ENCODE measurements at regions not wholly inside any gene's neighbourhood (a gene's known extent, or its start where the extent isn't known, plus 50 kb on each side); places are given as distances from the start of the nearest gene placed in this dataset.

DNA sequence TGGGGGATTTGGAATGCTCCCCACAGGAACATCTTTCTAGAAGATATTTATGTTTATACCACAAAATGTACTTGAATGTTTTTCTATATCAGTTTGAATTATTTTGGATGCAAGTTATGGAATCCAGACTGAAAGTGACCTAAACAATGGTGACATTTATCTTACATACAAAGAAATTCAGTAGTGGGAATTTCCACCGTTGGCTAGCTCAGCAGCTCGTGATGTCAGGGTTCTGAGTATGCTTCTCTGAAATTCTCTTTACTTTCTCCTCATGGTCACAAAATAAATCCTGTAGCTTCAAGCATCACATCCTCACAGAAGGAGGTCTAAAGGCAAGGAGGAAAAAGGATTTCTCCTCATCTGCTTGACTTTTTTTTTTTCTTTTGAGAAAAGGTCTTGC, 105.3 kb downstream of the AKAIN1 start:
- no peak for DNase-seq

DNA sequence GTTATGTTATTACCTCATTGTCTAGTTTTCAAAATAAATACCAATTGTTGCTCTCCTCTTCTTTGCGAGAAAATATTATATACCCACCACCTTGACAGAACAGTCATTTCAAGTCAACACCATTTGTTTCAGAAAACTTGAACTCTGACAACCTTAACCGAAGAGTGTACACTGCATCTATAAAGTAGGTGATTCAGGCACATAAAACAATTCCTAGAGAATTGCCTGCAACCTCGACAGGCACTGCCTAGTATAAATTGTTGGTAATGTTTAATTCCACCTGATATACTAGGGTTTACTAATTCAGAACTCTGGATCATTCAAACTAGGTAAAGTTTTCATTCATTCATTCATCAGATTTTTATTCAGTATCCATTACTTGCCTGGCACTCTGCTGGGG, 121.8 kb downstream of the AKAIN1 start:
- DNase-seq, result no peak

DNA sequence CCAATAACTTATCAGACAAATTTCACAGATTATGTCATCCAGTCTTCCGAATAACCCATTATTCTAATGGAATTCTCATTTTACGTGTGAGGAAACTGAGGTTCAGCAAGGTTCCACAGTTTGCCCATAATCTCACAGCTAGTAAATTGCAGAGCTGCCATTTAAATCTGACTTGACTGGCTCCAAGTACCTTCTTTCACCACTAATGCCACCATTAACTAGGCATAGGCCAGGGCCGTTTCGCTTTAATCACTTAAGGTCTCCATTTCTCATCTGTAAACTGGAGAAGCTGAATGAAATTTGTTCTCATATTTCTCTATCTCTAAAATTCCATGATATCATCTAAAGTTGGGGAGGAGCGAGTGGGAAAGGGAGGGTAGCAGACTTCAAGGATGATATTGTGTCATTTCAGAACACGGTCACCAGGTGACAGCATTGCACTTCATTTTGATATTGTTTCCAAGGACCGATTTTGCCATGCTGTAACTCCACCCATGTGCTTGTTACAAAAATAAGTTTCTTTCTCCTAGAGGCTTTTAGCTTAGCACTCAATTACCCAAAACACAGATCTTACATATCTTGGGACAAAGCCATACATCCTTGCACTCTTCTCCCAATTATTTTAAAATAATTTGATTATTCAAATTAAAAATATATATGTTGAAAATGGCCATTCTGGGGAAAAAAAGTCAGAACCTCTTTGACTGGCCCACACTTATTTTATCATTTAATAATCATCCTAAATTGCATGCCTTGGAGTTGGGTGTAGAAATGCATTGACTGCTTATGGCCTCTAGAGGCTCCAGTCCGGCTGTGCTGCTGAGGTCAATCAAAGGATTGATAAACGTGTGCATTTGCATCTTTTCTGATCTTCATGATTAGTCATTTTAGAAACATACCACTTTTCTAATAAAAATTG, 123.8 kb downstream of the AKAIN1 start:
- peak; percentile 65 for DNase-seq

DNA sequence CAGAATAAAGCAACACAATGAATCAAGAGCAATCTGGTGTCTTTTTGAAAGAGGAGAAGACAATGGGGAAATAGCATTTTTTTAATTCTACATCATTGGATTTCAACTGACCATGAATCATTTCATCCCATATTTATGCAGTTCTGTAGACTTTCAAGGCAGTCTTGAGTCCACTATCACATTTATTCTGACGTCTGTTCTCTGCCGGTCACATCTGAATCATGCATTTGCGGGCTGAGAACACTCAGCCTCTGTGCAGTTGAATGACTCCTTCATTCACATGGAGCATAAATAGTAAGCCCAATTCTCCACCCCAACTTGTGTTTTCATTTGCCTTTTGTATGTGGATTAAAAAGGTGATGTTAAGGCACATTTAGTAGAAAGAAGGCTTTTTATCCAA, 128.2 kb downstream of the AKAIN1 start:
- DNase-seq, result no peak

DNA sequence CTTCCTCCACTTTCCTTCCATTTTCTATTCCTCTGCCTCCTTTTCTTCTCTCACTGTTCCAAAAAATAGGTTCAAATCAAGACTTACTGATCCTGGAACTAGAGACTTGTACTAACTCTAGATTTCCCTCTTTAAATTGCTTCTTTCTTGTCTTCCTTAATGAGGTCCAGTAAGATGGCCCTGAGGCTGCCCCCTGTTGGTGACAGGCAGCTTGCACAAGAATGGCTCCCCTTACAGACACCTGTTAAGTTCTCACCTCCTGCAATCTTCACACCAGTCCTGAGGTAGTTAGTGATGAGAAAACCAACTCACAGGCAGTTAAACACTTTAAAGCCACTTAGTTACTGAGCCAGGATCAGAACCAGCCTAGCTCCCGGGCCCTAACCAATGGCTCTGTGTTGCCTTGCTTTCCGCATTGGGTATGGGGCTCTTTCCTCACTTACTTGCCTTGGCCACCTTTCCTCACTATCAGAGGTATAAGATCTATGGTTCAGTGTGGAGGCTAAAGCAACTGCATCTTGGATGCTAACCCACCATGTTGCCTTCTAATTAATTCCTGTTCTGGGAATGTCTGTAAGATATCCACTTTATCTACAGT, 130.6 kb downstream of the AKAIN1 start:
- peak; percentile 14 for DNase-seq

DNA sequence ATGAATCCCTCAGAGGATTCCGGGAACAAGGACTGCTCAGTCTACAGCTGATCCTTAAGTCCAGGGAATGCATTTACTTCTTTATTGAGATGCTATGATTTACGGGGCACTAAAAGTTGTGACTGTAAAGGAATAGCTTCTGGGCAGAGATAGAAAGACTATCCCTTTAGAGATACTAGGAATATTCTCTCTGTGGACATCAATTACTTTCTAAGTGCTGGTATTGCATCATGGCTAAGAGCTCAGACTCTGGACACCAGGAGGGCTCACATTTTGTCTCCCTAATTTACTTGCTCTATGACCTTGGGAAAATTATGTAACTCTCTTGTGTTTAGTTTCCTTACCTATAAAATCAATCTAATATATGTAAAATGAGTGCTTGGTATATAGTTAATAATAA, 131.4 kb downstream of the AKAIN1 start:
- no peak for DNase-seq

DNA sequence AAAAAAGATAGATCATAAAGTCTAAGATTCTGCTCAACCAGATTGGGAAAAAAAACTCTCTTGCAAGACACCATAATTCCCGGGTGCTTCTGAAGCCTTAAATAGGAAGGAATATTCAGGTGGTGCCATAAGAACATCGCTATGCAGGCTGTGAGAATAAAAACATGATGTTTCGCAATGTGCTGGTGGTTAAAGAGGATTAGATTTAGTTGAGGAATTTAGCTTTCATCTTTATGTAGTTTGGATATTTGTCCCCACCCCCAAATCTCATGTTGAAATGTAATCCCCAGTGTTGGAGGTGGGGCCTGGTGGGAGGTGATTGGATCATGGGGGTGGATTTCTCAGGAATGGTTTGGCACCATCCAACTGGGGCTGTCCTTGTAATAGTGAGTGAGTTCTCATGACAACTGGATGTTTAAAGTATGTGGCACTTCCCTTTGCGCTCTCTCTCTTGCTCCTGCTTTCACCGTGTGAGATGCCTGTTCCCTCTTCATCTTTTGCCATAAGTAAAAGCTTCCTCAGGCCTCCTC, 132.2 kb downstream of the AKAIN1 start:
- no peak for DNase-seq

DNA sequence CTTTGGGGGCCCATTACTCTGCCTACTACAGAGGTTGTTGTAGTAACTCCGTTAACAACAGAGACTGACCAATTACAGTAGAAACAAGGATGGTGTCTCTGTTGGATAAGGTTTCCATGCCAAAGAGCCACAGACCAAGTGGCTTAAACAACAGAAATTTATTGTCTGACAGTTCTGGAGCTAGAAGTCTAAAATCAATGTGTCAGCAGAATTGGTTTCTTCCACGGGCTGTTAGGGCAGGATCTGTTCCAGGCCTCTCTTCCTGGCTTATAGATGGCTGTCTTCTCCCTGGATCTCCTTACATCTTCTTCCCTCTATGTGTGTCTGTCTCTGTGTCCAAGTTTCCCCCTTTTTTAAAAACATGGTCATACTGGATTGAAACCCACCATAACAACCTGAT, 135.3 kb downstream of the AKAIN1 start:
- no peak for DNase-seq

- no peak for DNase-seq
Measured at GRCh38 chr18:5060543-5060942, 136.5 kb downstream of the AKAIN1 start.

DNA sequence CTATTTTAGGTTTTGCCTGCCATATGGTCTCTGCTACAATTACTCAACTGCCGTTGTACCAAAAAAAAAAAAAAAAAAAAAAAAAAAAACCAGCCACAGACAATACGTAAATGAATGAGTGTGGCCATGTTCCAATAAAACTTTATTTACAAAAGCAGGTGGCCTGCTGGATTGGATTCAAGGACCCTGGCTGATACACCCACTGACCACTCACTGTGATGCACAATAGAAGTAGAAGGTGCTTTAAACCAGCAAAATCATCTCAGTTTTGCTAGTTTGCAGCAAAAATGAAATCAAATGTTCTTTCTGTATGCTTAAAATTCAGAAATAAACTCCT, 137.4 kb downstream of the AKAIN1 start:
- DNase-seq, result no peak

DNA sequence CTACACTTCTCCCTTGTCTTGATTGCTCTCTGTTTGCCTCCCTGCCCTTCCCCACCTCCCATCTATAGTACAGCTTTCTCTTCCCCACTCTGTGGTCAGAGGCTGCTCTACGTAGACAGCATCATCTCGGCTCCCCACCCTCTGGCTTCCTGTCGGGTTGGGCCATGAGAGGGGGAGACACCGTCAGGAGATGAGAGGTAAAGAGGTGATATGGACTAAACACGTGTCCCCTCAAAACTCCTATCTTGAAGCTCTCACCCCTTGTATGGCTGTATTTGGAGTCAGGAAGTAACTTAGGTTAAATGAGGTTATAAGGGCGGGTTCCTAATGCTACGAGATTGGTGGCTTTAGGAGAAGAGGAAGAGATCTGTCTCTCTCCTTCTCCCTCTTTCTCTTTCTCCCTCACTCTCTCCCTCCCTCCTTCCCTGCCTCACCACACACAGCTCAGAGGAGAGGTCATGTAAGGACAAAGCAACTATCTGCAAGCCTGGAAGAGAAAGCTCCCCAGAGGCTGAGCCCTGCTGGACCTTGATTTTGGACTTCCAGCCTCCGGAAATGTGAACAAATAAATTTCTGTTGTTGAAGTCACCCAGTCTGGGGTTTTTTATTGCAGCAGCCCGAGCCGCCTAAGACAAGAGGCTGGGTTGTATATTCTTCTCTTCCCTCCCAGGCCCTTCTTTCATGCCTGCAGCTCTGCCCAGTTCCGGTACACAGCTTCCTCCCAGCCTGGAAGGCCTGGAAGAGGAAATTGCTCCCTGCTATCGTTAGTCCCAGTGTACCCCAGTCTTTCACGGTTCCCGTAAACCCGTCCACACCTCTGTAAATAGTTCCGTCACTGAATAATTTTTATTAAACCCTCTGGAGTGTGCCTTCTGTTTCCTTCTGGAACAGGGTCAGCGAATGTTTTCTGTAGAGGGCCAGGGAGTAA, 138.0 kb downstream of the AKAIN1 start:
- peak; percentile 2 for DNase-seq

GRCh38 chr18:5057386-5058348, 139.4 kb downstream of the AKAIN1 start:
- peak; percentile 72 for DNase-seq

DNA sequence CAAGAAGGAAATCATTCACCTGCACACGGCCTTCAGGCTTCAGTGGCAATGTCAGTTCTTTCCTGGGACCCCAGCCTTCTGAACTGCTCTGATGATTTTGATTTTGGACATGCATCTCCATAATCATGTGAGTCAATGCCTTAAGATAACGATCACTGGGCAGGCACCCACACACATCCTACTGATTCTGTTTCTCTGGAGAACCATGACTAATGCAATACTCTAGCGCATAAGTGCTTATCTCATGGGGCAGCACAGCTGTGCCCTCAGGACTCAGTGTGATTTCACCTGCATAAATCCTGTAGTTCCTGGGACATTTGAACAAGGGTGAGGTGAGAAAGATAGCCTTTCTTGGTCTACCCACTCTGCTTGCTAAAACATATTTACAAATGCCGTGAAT, 144.6 kb downstream of the AKAIN1 start:
- no peak for DNase-seq

GRCh38 chr18:5051207-5051606, 145.8 kb downstream of the AKAIN1 start:
- no peak for DNase-seq

DNA sequence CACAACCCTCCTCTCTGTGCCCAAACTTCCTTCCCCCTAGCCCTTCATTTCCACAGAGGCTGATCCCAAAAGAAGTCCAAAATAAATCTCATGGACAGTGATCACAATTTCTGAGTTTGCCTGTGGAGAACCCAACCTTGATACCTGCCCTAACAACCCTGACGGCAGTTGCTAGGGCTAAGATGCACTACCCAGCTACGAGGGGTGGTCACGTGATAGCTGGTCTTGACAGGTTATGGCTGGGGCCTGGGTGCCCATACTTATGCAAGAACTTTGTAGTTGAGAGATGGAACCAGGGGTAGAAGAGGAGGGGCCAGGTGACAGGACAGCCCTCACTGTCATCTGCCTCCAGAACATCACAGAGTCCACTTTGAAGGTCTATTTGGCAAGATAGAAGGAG, 147.9 kb downstream of the AKAIN1 start:
- no peak for DNase-seq

DNA sequence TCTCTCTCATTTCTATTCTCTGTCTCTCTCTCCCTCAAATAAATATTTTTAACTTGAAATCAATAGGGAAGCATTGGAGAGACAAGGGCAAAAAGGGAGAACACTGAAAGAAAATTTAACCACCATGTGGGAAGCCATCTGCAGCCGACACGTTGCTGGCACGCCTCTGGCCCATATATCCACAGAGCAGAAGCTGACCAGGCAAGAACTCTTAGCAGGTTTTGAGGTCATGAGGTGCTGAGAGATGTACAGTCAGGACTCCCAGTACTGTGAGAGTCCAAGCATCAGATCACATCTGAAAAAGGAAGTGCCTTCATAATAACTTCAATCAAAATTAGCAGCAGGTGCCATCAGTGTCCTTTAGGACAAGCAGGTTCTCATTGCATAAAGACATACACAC, 156.6 kb downstream of the AKAIN1 start:
- no peak for DNase-seq

DNA sequence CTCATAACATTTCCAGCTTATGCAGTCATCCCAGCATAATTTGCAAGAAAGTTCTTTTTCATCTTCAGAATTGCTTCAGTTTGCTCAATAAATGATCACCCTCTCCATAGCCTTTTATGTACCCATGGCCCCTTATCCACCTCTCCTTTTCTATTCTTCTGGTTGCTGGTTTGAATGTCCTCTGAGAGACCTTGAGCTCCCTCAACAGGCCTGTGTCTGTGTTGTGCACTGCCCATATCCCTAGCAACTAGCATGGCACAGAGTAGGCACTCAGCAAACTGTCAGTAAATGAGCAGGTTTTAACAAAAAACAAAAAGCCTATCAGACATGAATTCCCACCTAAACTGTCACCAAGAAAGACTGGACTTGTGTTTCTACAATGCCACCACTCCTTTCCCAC, 160.5 kb downstream of the AKAIN1 start:
- no peak for DNase-seq

- DNase-seq, result no peak
Measured at GRCh38 chr18:5031216-5031615, 165.8 kb downstream of the AKAIN1 start.

DNA sequence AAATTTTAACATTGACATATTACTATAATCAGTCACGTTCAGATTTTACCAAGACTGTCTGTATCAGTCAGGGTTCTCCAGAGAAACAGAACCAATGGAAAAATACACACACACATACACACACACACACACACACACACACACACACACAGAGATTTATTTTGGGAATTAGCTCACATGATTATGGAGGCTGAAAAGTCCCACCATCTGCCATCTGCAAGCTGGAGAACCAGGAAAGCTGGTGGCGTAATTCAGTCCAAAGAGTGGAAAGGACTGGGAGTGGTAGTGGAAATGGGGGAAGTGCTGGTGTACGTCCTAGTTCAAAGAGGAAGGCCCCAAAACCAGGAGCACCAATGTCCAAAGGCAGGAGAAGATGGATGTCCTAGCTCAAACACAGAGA, 166.4 kb downstream of the AKAIN1 start:
- DNase-seq, result no peak

GRCh38 chr18:5029592-5029991, 167.5 kb downstream of the AKAIN1 start:
- no peak for DNase-seq

DNA sequence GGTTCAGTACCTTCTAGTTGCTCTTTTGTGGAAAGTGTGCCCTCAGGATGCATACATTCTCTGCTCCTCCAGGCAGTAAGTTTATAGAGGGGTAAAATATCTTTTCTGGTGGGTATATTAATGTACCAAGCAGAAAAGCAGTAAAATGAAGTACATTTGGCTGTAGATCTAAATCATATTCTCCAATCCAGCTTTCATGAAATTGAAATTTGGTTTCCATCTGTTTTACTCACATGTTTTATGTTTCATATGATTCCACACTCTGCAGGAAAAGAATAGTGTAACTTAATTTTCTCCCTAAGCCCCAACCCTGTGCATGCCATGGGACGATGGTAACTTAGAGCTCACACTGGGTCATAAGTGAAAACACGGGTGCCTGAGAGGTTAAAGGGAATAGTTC, 172.3 kb downstream of the AKAIN1 start:
- DNase-seq, result no peak

GRCh38 chr18:5021558-5021957, 175.5 kb downstream of the AKAIN1 start:
- peak; percentile 6 for DNase-seq
